ENCODE measurements at regions not wholly inside any gene's neighbourhood (a gene's known extent, or its start where the extent isn't known, plus 50 kb on each side); places are given as distances from the start of the nearest gene placed in this dataset.

GRCh38 chr15:69730281-69731080, 277.9 kb downstream of the RPLP1 start:
- TF ChIP-seq CTCF (conservative IDR thresholded peaks at IDR 0.05 in 1 of 2, IDR thresholded peaks at IDR 0.05 in 1 of 2; ENCODE audit: low read depth in 1 of 2, low read length in 2 of 2), result no peak
- no peak for TF ChIP-seq EZH2 (IDR thresholded peaks at IDR 0.05; ENCODE audit: low read length, missing control alignments)
